Activated B cell treated with CpG ODN at 0.5 μM for 24 hours (primary cell): ENCODE measurements at regions not wholly inside any gene's neighbourhood (a gene's known extent, or its start where the extent isn't known, plus 50 kb on each side); places are given as distances from the start of the nearest gene placed in this dataset.
"Not testable (repeated sequence)": the region's sequence is repeated elsewhere in the genome, so short reads cannot be mapped to it uniquely, and the experiment has no call there.

Experiments
- ATAC-seq: fragments of 200-7000 bp; cut with Tn5 transposase; one replicate; pipeline ENCODE4 v1.10.0; 2021; ENCODE audit warnings: low read depth, mild to moderate bottlenecking, moderate library complexity
- CTCF ChIA-PET: fragments of 350-600 bp; sonication (Branson Sonifier 250); formaldehyde crosslinking; loops from one replicate; lab custom pipeline; 2021; ENCODE audit warnings: antibody characterized with exemption; lab: Charles Lee
- POLR2A ChIA-PET: fragments of 350-600 bp; sonication (Branson Sonifier 250); formaldehyde crosslinking; loops from one replicate; lab custom pipeline; 2021; ENCODE audit warnings: antibody characterized with exemption; lab: Charles Lee
- DNase-seq: peaks from one replicate; pipeline ENCODE4 v3.0.0; 2022
- H3K27ac Mint-ChIP-seq: one replicate; pipeline ENCODE4 v1.8.0; 2020; ENCODE audit warnings: mixed read lengths
- H3K27me3 Mint-ChIP-seq: one replicate; pipeline ENCODE4 v1.8.0; 2021; ENCODE audit warnings: mixed read lengths
- H3K36me3 Mint-ChIP-seq: one replicate; pipeline ENCODE4 v1.8.0; 2021; ENCODE audit warnings: low read depth, mixed read lengths
- H3K4me1 Mint-ChIP-seq: one replicate; pipeline ENCODE4 v1.8.0; 2021; ENCODE audit warnings: mixed read lengths
- H3K4me3 Mint-ChIP-seq: one replicate; pipeline ENCODE4 v1.8.0; 2020; ENCODE audit warnings: mild to moderate bottlenecking, mixed read lengths
- H3K9me3 Mint-ChIP-seq: one replicate; pipeline ENCODE4 v1.8.0; 2020; ENCODE audit warnings: mixed read lengths
- CTCF ChIP-seq: fragments of 200-600 bp; IDR thresholded peaks from one replicate; pipeline ENCODE4 v1.8.0; 2022; ENCODE audit warnings: antibody characterized with exemption, mild to moderate bottlenecking
- intact Hi-C: fragments of 100-400 bp; cut with micrococcal nuclease; formaldehyde crosslinking; loops from one replicate; pipeline ENCODE4 v1.15.1; 2024

- intact Hi-C loops: no loop called here
- Mint-ChIP-seq H3K27ac (no peak overlapping the region), H3K9me3 (no peaks in the 10 kb centered on the region), H3K4me3 (no peak overlapping the region), H3K4me1 (no peaks in the 10 kb centered on the region), H3K36me3 (no peaks in the 10 kb centered on the region), H3K27me3 (no peaks in the 10 kb centered on the region)
- DNase-seq: no peak
- ChIA-PET CTCF (no interaction called here), POLR2A (no interaction called here)
- no peak for TF ChIP-seq CTCF
- ATAC-seq: no peak
Observed at GRCh38 chr7:83267141-83267631, 104.5 kb upstream of the PCLO start.

DNA sequence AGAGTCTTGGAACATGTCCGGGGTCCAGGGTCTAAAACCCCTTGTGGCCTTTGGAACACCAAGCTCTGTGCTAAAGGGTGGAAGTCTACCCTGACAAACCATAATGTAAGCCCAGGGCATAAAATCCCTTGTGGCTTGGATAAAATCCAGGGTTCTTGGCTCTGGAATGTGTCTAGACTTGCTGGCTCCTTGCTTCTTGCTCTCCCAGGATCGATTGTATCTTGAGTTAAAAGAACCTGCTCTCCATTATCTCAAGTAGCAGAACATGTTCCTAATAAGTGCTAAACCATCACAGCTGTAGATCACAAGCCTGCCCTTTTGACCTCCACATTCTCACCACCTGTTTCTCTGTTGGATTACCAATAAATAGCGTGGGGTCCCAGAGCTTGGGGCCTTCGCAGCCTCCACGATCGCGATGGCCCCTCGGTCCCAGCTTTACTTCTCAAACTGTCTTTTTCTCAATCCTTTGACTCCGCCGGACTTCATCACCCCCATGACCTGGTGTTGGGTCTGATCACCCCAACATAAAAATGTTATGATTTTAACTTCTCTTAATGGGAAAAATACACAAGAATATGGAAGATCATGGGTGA lies 100.9 kb upstream of the PCLO start:
- H3K27me3 Mint-ChIP-seq, H3K4me3 Mint-ChIP-seq, CTCF ChIA-PET: not testable (repeated sequence)

DNA sequence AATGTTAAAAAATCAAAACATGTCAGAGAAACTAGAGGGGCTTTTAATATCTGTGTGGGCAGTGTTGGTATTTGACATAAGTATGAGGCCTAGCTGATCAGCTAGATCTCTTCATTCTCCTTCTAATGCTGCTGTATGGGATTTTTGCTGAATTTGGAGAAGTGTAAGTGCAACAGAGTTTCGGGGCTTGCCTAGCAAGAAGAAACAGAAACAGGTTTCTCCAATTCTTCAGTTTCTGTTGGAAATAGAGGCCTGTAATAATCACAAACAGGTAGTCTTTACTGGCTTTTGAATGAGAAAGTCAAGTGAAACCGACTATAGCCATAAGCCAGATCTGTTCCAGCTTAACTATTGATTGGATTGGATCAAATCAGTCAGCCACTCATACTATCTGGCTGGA lies 96.4 kb upstream of the PCLO start:
- H3K27me3 Mint-ChIP-seq: no peaks in the 10 kb centered on the region
- ChIA-PET POLR2A (no interaction called here), CTCF (no interaction called here)
- ATAC-seq (no peak), DNase-seq (no peak)
- no peak for TF ChIP-seq CTCF
- intact Hi-C loops: no loop called here
- no peaks in the 10 kb centered on the region for H3K4me1 Mint-ChIP-seq
- no peaks in the 10 kb centered on the region for H3K9me3 Mint-ChIP-seq
- H3K36me3 Mint-ChIP-seq: no peaks in the 10 kb centered on the region
- H3K4me3 Mint-ChIP-seq: no peak overlapping the region
- H3K27ac Mint-ChIP-seq: no peak overlapping the region

More for the DNA sequence above, 100.9 kb upstream of the PCLO start:
- POLR2A ChIA-PET, H3K27ac Mint-ChIP-seq, H3K36me3 Mint-ChIP-seq, H3K9me3 Mint-ChIP-seq, H3K4me1 Mint-ChIP-seq, ATAC-seq, intact Hi-C loops, DNase-seq: not testable (repeated sequence)

- TF ChIP-seq CTCF: no peak
- intact Hi-C loops: no loop called here
- Mint-ChIP-seq H3K36me3 (no peaks in the 10 kb centered on the region), H3K27me3 (no peaks in the 10 kb centered on the region), H3K4me1 (no peaks in the 10 kb centered on the region), H3K27ac (no peak overlapping the region), H3K4me3 (no peak overlapping the region), H3K9me3 (peaks cover 7% of the 10 kb centered on the region)
- ChIA-PET POLR2A (no interaction called here), CTCF (no interaction called here)
- ATAC-seq (no peak), DNase-seq (no peak)
Observed at GRCh38 chr7:83248000-83248399, 85.3 kb upstream of the PCLO start.

GRCh38 chr7:83219231-83219630 lies 56.5 kb upstream of the PCLO start:
- H3K27me3 Mint-ChIP-seq, ATAC-seq, H3K36me3 Mint-ChIP-seq, DNase-seq, POLR2A ChIA-PET, H3K9me3 Mint-ChIP-seq, intact Hi-C loops, H3K27ac Mint-ChIP-seq, H3K4me1 Mint-ChIP-seq, H3K4me3 Mint-ChIP-seq: not testable (repeated sequence)
- CTCF ChIA-PET: interaction anchor here (0.9 kb wide), 1 partner anchor 67 kb away, joined by 3 read pairs; no protein-coding TSS in a partner anchor

DNA sequence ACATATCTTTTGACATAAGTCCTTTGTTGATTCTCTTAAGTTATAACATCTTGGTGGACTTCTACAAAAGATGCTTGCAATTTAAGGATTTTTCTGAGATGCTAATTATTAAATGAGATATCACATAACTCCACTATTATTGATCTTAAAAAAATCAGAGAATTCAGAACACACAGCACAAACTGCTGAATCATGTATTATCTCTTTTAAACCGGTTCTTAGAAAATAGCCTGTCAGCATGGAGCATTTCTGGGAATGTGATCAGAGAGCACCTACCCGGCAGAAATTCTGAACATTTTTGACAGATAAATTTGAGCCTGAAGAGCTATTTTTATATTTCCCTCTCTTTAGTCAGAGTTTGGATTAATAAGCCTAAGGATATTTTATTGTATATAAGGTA lies 50.2 kb upstream of the PCLO start:
- DNase-seq (no peak), ATAC-seq (no peak)
- Mint-ChIP-seq H3K27ac (no peak overlapping the region), H3K9me3 (peaks cover 2% of the 10 kb centered on the region), H3K36me3 (no peaks in the 10 kb centered on the region), H3K4me1 (no peaks in the 10 kb centered on the region), H3K27me3 (no peaks in the 10 kb centered on the region), H3K4me3 (no peak overlapping the region)
- TF ChIP-seq CTCF: no peak
- POLR2A ChIA-PET: no interaction called here
- CTCF ChIA-PET: no interaction called here
- intact Hi-C loops: no loop called here
